HG03378 (cell line): ENCODE measurements at regions not wholly inside any gene's neighbourhood (a gene's known extent, or its start where the extent isn't known, plus 50 kb on each side); places are given as distances from the start of the nearest gene placed in this dataset.

Source experiments
- ATAC-seq: cut with Tn5 transposase; IDR thresholded peaks from one replicate; pipeline ENCODE4 v1.9.1; 2021; ENCODE audit warnings: mild to moderate bottlenecking, moderate library complexity; ENCODE audit not compliant: unreplicated experiment

DNA sequence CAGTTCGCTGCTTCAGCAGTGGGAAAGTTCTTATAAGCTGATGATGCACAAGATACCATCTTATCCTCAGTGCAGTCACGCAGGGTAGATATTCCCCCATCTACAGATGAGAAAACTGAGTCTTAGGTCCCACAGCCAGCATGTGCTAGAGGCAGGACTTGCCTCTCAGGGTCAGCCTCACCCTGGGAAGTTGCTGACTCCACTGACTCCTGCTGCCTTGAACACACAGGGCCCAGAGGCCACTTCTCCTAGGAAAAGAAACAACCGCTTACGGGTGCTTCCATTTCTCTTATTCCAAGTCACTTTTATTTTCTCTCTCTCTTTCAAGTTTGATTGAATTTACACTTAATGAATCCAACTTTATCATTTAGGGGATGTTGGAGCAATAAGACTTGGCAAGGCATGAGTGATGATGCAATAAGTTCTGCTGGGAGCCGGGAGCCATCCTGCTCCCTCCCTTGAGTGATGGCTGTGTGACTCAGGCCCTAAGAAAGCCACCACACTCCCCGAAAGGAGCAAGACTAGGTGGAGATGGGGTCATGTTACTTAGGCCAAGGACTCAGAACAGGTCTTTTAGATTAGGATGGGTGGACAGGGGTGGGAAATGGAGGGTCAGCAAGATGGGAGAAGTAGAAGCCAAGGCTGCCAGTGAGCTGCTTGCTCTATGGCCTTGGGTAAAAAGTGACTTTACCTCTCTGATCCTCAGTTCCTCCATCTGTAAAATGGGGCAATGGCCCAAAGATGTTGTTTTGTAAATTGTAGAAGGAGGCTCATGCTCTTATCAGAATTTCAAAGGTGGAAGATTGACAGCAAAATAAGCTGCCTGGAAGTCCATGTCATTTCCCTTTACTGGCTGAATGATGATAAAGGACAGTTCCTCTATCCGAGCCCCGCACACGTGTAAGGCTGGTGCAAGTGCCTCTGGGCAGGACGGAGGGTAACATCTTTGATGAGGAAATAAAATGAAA is 67.4 kb upstream of the ZNF618 start:
- ATAC-seq = no peak

DNA sequence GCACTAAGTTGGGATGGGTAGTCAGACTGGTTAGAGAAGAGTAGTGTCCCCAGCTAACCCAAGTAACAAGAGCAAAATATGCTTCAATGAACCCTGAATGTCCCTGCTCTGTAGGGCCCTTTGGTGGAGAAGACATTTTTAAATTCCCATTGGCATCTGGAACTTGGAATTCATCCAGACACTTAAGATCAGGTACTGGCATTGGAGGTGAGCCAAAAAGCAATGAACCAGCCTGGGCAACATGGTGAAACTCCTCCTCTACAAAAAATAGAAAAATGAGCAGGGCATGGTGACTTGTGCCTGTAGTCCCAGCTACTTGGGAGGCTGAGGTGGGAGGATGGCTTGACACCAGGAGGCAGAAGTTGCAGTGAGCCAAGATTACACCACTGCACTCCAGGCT is 58.9 kb upstream of the ZNF618 start:
- ATAC-seq = no peak

DNA sequence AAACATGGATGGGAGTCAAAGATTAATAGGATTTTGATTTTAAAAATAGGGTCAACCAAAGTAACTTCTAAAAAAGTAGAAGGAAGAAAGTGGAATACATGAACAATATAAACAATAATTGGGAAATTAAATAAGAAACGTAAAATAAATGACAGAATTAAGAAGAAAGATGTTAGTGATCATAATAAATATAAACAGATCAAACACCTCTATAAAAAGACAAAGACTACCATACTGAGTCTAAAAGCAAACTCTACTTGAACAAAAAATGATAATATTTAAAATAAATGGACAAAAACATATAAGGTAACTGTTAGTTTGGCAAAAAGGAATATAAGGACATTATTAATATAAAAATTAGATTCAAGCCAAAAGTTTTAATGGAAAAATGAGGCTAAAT is 57.7 kb upstream of the ZNF618 start:
- ATAC-seq = no peak

DNA sequence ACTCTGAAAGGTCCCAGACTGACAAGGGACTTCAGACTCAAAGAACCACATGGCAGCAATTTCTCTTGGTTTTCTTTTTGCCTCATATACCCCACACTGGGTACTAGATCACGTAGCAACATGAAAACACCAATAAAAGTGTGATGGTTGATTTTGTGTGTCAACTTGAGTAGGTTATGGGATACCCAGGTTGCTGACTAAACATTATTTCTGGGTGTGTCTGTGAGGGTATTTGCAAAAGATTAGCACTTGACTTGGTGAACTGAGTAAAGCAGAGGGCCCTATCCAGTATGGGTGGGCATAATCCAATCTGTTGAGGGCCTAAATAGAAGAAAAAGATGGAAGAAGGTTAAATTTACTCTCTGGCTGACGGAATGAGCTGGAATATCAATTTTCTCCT is 53.8 kb upstream of the ZNF618 start:
- no peak for ATAC-seq

DNA sequence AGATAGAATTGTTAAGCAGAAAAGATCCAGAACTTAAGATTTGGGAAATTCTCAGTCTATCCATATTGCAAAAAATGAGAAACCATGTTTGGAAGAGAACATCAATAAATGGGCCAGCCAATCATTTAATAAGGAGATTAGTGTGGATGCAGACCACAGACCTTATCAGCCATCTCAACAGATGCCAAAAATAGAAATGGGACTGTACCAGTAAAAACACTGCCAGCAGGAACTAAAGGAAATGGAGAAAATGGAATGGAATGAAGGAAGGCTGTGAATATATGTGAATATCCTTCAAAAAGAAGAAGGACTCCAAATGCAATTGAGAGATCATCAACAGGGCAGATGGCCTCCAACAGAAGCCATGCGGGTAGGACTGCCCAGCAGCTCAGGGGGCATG is 52.7 kb upstream of the ZNF618 start:
- ATAC-seq = no peak
